ENCODE measurements at regions not wholly inside any gene's neighbourhood (a gene's known extent, or its start where the extent isn't known, plus 50 kb on each side); places are given as distances from the start of the nearest gene placed in this dataset.

GRCh38 chr21:34260277-34261008 lies 103.4 kb upstream of the KCNE2 start:
- Histone ChIP-seq H3K4me1 (ENCODE audit: insufficient read depth, low read length) (peaks cover 17% of the 10 kb centered on the region), H3K27ac (ENCODE audit: low read depth, low read length) (no peak overlapping the region), H3K9ac (ENCODE audit: low read length) (no peak overlapping the region), H3K36me3 (ENCODE audit: insufficient read depth, low read length) (no peaks in the 10 kb centered on the region), H3K4me3 (ENCODE audit: low read depth in 1 of 2, low read length in 2 of 2) (no peak overlapping the region), H3K27me3 (ENCODE audit: control insufficient read depth in 1 of 2, insufficient read depth in 2 of 2, low read length in 2 of 2) (no peaks in the 10 kb centered on the region), H3K9me3 (ENCODE audit: low read length) (peaks cover under 1% of the 10 kb centered on the region)

DNA sequence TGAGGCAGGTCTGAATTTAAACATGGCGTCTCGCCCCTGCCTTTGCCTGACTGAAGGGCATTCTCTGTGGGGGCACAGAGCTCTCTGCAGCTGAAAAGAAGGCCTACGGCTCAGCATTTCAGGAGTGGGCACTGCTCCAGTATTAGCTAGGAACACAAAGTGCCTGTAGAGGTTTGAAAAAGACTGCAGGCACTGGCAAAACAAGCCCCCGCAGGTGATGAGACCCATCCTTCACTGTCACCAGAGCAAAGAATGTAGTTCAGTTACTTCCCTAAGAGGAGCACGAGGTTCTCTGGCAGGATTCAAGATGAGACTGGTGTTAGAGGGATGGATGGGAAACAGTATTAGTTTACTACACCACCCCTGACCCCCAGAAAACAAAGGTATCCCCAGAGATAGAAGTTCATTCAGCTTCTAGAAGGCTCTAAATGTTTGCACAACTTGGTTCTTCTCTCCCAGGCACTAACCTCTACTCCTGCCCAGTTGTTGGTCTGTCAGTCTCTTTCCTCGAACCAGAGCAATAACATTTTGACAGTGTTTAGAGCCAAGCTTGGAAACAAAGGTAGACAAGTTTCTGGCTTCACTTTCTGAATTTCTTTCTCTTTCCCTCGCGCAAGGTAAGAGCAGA lies 101.9 kb upstream of the KCNE2 start:
- Histone ChIP-seq H3K27ac (ENCODE audit: low read depth, low read length) (no peak overlapping the region), H3K9me3 (ENCODE audit: low read length) (no peaks in the 10 kb centered on the region), H3K27me3 (ENCODE audit: control insufficient read depth in 1 of 2, insufficient read depth in 2 of 2, low read length in 2 of 2) (no peaks in the 10 kb centered on the region), H3K36me3 (ENCODE audit: insufficient read depth, low read length) (no peaks in the 10 kb centered on the region), H3K4me3 (ENCODE audit: low read depth in 1 of 2, low read length in 2 of 2) (no peak overlapping the region), H3K4me1 (ENCODE audit: insufficient read depth, low read length) (peaks cover 17% of the 10 kb centered on the region), H3K9ac (ENCODE audit: low read length) (no peak overlapping the region)

- Histone ChIP-seq H3K27ac (ENCODE audit: low read depth, low read length) (no peak overlapping the region), H3K36me3 (ENCODE audit: insufficient read depth, low read length) (no peaks in the 10 kb centered on the region), H3K4me1 (ENCODE audit: insufficient read depth, low read length) (peaks cover 17% of the 10 kb centered on the region), H3K9me3 (ENCODE audit: low read length) (no peaks in the 10 kb centered on the region), H3K27me3 (ENCODE audit: control insufficient read depth in 1 of 2, insufficient read depth in 2 of 2, low read length in 2 of 2) (no peaks in the 10 kb centered on the region), H3K4me3 (ENCODE audit: low read depth in 1 of 2, low read length in 2 of 2) (no peak overlapping the region), H3K9ac (ENCODE audit: low read length) (no peak overlapping the region)
Measured at GRCh38 chr21:34262469-34262845, 101.3 kb upstream of the KCNE2 start.

GRCh38 chr21:34263629-34264028 lies 100.2 kb upstream of the KCNE2 start:
- Histone ChIP-seq H3K36me3 (ENCODE audit: insufficient read depth, low read length) (no peaks in the 10 kb centered on the region), H3K4me1 (ENCODE audit: insufficient read depth, low read length) (peaks cover 17% of the 10 kb centered on the region), H3K9me3 (ENCODE audit: low read length) (no peaks in the 10 kb centered on the region), H3K27me3 (ENCODE audit: control insufficient read depth in 1 of 2, insufficient read depth in 2 of 2, low read length in 2 of 2) (no peaks in the 10 kb centered on the region), H3K27ac (ENCODE audit: low read depth, low read length) (no peak overlapping the region), H3K9ac (ENCODE audit: low read length) (no peak overlapping the region), H3K4me3 (ENCODE audit: low read depth in 1 of 2, low read length in 2 of 2) (no peak overlapping the region)

DNA sequence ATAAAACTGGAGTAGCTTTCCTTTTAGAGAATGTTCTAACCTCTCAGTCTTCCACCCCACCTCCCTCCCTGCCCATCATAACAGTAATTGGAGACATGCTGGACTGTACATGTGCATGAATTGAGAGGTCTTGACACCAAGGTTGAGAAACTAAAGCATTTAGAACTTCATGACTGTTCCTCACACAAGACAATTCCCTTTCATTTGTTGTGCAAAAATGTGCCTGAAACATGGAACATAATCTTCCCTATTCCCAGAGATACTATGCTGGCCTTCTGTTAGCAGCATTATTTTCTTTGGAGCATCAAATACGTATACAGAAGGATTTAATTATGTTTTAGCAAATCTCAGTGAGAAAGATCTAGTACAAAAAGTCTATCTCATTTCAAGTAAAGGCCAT lies 97.5 kb upstream of the KCNE2 start:
- Histone ChIP-seq H3K36me3 (ENCODE audit: insufficient read depth, low read length) (no peaks in the 10 kb centered on the region), H3K27me3 (ENCODE audit: control insufficient read depth in 1 of 2, insufficient read depth in 2 of 2, low read length in 2 of 2) (no peaks in the 10 kb centered on the region), H3K9ac (ENCODE audit: low read length) (no peak overlapping the region), H3K4me1 (ENCODE audit: insufficient read depth, low read length) (peaks cover 16% of the 10 kb centered on the region), H3K27ac (ENCODE audit: low read depth, low read length) (no peak overlapping the region), H3K9me3 (ENCODE audit: low read length) (no peaks in the 10 kb centered on the region), H3K4me3 (ENCODE audit: low read depth in 1 of 2, low read length in 2 of 2) (no peak overlapping the region)

- H3K27me3 ChIP-seq (ENCODE audit: control insufficient read depth in 1 of 2, insufficient read depth in 2 of 2, low read length in 2 of 2), result no peaks in the 10 kb centered on the region
- H3K4me1 ChIP-seq (ENCODE audit: insufficient read depth, low read length), result no peaks in the 10 kb centered on the region
- no peak overlapping the region for H3K9ac ChIP-seq (ENCODE audit: low read length)
- no peak overlapping the region for H3K4me3 ChIP-seq (ENCODE audit: low read depth in 1 of 2, low read length in 2 of 2)
- H3K36me3 ChIP-seq (ENCODE audit: insufficient read depth, low read length), result no peaks in the 10 kb centered on the region
- H3K9me3 ChIP-seq (ENCODE audit: low read length), result no peaks in the 10 kb centered on the region
- no peak overlapping the region for H3K27ac ChIP-seq (ENCODE audit: low read depth, low read length)
Measured at GRCh38 chr21:34268493-34268892, 95.3 kb upstream of the KCNE2 start.

DNA sequence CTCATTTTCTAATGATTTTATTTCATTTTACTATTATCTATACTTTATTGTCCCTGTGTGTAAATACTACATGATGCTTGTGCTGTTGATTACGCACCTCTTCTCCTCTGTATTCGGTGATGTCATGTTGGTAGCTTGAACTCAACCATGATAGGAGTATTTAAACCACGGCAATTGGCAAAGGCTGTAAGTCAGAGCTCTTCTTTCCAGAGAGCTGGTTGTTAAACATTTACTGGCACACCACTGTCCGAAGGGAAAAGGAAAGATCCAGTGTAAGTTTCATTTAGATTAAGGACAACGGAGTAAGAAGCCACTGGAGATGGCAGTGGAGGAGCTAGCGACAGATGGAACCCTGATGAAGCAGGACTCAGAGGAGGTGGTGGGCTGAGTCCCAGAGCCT lies 93.4 kb upstream of the KCNE2 start:
- Histone ChIP-seq H3K4me3 (ENCODE audit: low read depth in 1 of 2, low read length in 2 of 2) (no peak overlapping the region), H3K36me3 (ENCODE audit: insufficient read depth, low read length) (no peaks in the 10 kb centered on the region), H3K27ac (ENCODE audit: low read depth, low read length) (no peak overlapping the region), H3K9me3 (ENCODE audit: low read length) (no peaks in the 10 kb centered on the region), H3K4me1 (ENCODE audit: insufficient read depth, low read length) (no peaks in the 10 kb centered on the region), H3K9ac (ENCODE audit: low read length) (no peak overlapping the region), H3K27me3 (ENCODE audit: control insufficient read depth in 1 of 2, insufficient read depth in 2 of 2, low read length in 2 of 2) (no peaks in the 10 kb centered on the region)

DNA sequence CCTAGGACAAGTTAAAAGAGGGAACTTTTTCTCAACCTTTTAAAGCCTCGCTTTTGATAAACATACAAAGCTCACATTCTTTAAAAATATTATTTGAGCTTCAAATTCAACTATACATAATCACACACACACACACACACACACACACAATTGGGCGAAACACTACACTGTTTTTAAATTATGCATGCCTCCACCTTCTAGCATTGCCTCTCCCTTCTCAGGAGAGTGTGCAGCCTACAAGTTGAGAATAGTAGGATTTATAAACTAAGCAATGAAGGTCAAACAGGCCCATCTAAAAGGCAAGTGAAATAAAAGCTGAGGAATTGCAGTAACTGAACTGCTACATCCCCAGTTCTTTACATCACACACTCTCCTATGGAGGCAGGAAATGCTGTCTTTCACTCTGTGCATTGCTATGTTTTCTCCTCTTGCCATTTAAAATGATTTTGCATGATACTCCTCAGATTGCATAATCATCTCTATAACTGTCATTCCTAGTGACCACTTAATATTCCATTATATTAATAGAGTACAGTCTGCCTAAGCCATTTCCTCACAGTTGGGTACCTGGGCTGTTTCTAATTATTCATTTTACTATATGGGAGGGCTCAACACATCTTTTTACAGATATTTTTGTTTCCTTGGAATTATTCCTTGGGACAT lies 92.5 kb upstream of the KCNE2 start:
- Histone ChIP-seq H3K27ac (ENCODE audit: low read depth, low read length) (no peak overlapping the region), H3K9me3 (ENCODE audit: low read length) (no peaks in the 10 kb centered on the region), H3K4me3 (ENCODE audit: low read depth in 1 of 2, low read length in 2 of 2) (no peak overlapping the region), H3K9ac (ENCODE audit: low read length) (no peak overlapping the region), H3K27me3 (ENCODE audit: control insufficient read depth in 1 of 2, insufficient read depth in 2 of 2, low read length in 2 of 2) (no peaks in the 10 kb centered on the region), H3K36me3 (ENCODE audit: insufficient read depth, low read length) (no peaks in the 10 kb centered on the region), H3K4me1 (ENCODE audit: insufficient read depth, low read length) (no peaks in the 10 kb centered on the region)

DNA sequence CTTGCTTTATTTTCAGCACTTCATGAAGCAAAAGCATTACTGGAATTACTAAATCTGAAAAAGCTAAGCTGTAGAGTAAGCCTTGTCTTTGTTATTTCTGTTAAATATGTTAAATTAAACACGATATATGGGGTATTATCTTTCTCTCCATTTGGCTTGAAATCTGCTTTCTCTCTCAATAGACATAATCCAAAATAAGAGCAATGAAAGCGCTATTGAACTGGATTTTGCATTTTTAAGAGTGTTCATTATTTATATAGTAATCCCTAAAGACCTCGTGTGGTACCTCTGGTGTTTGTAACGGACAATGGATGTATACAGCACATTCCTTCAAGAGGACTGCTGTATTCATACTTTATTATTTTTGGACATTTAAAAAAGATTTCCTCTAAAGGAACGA lies 91.5 kb upstream of the KCNE2 start:
- Histone ChIP-seq H3K4me1 (ENCODE audit: insufficient read depth, low read length) (no peaks in the 10 kb centered on the region), H3K36me3 (ENCODE audit: insufficient read depth, low read length) (no peaks in the 10 kb centered on the region), H3K9me3 (ENCODE audit: low read length) (no peaks in the 10 kb centered on the region), H3K4me3 (ENCODE audit: low read depth in 1 of 2, low read length in 2 of 2) (no peak overlapping the region), H3K27ac (ENCODE audit: low read depth, low read length) (no peak overlapping the region), H3K27me3 (ENCODE audit: control insufficient read depth in 1 of 2, insufficient read depth in 2 of 2, low read length in 2 of 2) (no peaks in the 10 kb centered on the region), H3K9ac (ENCODE audit: low read length) (no peak overlapping the region)

DNA sequence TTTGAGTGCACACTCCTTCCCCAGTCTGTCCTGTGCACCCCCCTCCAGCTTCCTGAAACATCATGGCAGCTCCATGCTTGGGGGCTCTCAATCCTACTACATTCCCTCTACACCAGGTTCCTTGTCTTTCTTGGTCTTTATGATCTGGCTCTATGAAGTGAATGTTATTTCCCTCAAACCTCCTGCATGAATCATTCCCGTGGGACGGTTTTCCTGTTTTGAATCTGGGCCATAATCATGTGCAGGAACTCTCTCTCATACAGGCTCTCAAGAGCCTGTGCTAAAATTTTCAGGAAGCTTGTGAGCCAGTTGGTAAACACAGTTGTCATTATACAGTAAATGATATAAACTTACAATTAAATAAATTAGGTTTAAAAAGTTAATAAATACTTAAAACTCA lies 89.8 kb upstream of the KCNE2 start:
- Histone ChIP-seq H3K4me1 (ENCODE audit: insufficient read depth, low read length) (no peaks in the 10 kb centered on the region), H3K9me3 (ENCODE audit: low read length) (no peaks in the 10 kb centered on the region), H3K9ac (ENCODE audit: low read length) (no peak overlapping the region), H3K36me3 (ENCODE audit: insufficient read depth, low read length) (no peaks in the 10 kb centered on the region), H3K27me3 (ENCODE audit: control insufficient read depth in 1 of 2, insufficient read depth in 2 of 2, low read length in 2 of 2) (no peaks in the 10 kb centered on the region), H3K4me3 (ENCODE audit: low read depth in 1 of 2, low read length in 2 of 2) (no peak overlapping the region), H3K27ac (ENCODE audit: low read depth, low read length) (no peak overlapping the region)

DNA sequence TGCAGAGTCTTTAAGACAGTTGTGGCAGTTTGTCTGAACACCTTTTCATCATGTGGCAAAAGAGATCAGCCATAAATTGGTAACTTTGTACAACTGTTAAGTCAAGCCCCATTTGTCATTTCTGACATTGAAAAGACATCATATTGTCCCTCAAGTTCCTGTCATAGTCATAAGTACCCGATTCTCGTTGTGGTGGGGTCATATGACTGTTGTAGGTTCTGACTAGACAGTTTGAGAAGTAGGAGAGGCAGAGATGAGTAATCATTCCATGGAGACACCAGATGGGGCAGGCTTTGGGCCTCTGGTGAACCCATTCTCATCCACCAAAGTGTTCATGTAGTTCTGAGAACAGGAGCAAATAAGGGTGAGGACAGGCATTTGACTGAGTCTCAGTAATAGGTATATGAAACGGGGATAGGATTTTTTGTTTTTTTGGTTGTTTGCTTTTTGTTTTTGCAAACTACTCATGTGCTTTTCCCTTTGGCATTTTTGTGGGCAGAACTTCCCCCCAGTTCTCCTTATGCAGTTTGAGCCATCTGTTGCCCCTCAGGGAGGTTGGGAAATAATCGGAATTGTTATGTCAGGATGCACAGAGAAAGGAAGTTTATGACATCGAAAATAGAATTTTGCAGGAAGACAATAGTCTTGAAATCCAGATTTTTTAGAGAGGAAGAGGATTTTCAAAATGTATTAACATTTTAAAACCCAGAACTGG lies 86.9 kb upstream of the KCNE2 start:
- Histone ChIP-seq H3K27ac (ENCODE audit: low read depth, low read length) (no peak overlapping the region), H3K9me3 (ENCODE audit: low read length) (no peaks in the 10 kb centered on the region), H3K36me3 (ENCODE audit: insufficient read depth, low read length) (no peaks in the 10 kb centered on the region), H3K4me3 (ENCODE audit: low read depth in 1 of 2, low read length in 2 of 2) (no peak overlapping the region), H3K27me3 (ENCODE audit: control insufficient read depth in 1 of 2, insufficient read depth in 2 of 2, low read length in 2 of 2) (no peaks in the 10 kb centered on the region), H3K4me1 (ENCODE audit: insufficient read depth, low read length) (peaks cover 3% of the 10 kb centered on the region), H3K9ac (ENCODE audit: low read length) (no peak overlapping the region)
